Large intestine (tissue), 3 donors: ENCODE measurements at regions not wholly inside any gene's neighbourhood (a gene's known extent, or its start where the extent isn't known, plus 50 kb on each side); places are given as distances from the start of the nearest gene placed in this dataset.

ENCODE experiments used
- DNase-seq, 2 donors: peaks; one replicate each; pipeline versions ENCODE4 v3.0.0 to v3.0.0-alpha.2; 2013
- H3K27ac ChIP-seq: one replicate; pipeline ENCODE4 v1.5.1; 2013; ENCODE audit warnings: low read length
- H3K27me3 ChIP-seq: 2 replicates; pipeline ENCODE4 v1.6.1; 2013; ENCODE audit warnings: low read length; ENCODE audit not compliant: control insufficient read depth, insufficient read depth
- H3K36me3 ChIP-seq: 2 replicates; pipeline ENCODE4 v1.6.1; 2013; ENCODE audit warnings: low read length; ENCODE audit not compliant: control insufficient read depth, insufficient read depth
- H3K4me1 ChIP-seq: one replicate; pipeline ENCODE4 v1.6.1; 2013; ENCODE audit warnings: low read length; ENCODE audit not compliant: control insufficient read depth, insufficient read depth
- H3K4me3 ChIP-seq: one replicate; pipeline ENCODE4 v1.5.1; 2013; ENCODE audit warnings: low read length
- H3K9me3 ChIP-seq: one replicate; pipeline ENCODE4 v1.6.1; 2013; ENCODE audit warnings: mild to moderate bottlenecking, low read depth, low read length, moderate library complexity; ENCODE audit not compliant: control insufficient read depth
- WGBS: methylation state at CpG from one replicate; pipeline ENCODE4 v1.1.5; 2013; ENCODE audit warnings: low lambda C conversion rate; ENCODE audit not compliant: insufficient coverage; 5-methylcytosine and 5-hydroxymethylcytosine counted together

DNA sequence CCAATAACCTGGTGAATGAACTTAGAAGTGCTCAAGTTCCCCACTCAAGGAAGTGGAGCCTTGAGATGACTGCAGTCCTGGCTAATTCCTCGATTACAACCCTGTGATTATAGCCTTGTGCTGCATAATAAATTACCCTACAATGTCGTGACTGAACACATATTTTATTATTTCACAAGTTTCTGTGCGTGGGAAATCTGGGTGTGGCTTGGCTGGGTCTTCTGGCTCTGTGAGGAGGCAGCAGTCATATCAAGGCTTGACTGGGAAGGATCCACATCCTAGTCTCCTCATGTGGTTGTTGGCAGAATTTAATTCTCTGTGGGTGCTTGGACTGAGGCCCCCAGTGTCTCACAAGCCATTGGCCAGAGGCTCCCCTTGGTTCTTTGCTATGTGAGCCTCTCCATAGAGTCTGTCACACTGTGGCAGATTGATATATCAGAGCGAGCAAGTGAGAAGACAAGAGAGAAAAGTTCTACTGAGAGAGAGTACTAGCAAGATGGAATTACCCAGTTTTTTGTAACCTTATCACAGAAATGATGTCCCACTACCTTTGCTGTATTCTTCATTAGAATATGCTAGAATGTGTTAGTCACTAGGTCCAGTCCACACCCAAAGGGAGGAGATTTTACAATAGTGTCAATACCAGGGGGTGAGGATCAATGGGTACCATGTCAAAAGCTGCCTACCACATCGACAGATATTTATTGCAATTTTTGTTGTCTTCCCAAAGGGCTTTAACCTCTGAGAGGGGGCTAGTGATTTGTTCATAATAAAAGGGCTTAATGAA is 102.8 kb upstream of the TBC1D5 start:
- no CpG with 5 or more reads among the region's 5 CpGs for WGBS
- no peak overlapping the region for H3K27ac ChIP-seq
- no peaks in the 10 kb centered on the region for H3K9me3 ChIP-seq
- H3K36me3 ChIP-seq, result no peaks in the 10 kb centered on the region
- H3K27me3 ChIP-seq, result no peaks in the 10 kb centered on the region
- no peak for DNase-seq
- no peak overlapping the region for H3K4me3 ChIP-seq
- H3K4me1 ChIP-seq, result no peaks in the 10 kb centered on the region

DNA sequence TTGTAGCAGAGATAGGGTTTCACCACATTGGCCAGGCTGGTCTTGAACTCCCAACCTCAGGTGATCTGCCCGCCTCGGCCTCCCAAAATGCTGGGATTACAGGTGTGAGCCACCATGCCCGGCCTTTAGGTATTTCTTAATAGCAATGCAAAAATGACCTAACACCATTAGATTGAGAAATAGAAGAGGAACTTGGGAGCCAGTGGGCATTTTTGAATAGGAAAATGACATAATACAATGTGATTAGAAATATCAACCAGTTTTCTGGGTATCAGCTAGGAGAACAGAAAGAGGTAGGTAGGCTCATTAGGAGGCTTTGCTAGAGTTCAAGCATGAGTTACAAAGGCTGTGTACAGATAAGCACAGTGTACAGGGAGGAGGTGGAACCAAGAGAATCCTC is 101.8 kb upstream of the TBC1D5 start:
- H3K4me1 ChIP-seq, result no peaks in the 10 kb centered on the region
- no peaks in the 10 kb centered on the region for H3K27me3 ChIP-seq
- WGBS, result no CpG with 5 or more reads among the region's 3 CpGs
- H3K4me3 ChIP-seq, result no peak overlapping the region
- H3K27ac ChIP-seq, result no peak overlapping the region
- H3K36me3 ChIP-seq, result no peaks in the 10 kb centered on the region
- H3K9me3 ChIP-seq, result no peaks in the 10 kb centered on the region
- DNase-seq, result no peak

DNA sequence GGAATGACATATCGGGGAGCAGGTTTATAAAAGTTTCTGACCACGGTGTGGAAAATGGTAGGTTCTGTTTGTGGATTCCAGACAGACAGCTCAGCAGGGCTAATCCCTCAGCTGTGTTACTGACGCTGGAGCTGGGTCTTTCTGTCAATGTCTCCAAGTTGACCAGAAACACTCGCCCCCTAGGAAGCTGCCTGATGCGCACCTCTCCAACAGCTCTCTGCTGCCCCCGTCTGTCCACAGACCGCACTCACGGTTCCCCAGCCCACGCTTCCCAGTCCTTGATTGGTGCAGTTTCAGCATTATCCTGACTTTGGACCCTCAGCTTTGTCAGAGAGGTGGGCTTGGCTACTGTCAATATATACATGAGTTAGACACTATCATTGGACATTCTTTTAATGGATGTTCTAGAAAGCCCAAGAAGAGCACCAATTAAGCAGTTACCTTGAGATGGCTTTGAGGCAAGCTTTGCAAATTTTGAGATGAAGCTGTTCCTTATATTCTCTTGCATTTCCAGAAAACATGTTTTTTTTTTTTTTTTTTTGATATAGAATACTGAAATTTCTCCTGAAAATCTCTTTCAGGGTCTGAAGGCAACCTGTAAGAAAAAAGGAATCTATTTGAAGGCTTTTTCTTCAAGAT is 98.9 kb upstream of the TBC1D5 start:
- no peak overlapping the region for H3K4me3 ChIP-seq
- no peaks in the 10 kb centered on the region for H3K4me1 ChIP-seq
- 20% methylated on average over 1 of the region's 9 CpGs for WGBS
- H3K9me3 ChIP-seq, result no peaks in the 10 kb centered on the region
- H3K27ac ChIP-seq, result no peak overlapping the region
- DNase-seq, result peak; percentile 26 to 30
- H3K36me3 ChIP-seq, result no peaks in the 10 kb centered on the region
- no peaks in the 10 kb centered on the region for H3K27me3 ChIP-seq

DNA sequence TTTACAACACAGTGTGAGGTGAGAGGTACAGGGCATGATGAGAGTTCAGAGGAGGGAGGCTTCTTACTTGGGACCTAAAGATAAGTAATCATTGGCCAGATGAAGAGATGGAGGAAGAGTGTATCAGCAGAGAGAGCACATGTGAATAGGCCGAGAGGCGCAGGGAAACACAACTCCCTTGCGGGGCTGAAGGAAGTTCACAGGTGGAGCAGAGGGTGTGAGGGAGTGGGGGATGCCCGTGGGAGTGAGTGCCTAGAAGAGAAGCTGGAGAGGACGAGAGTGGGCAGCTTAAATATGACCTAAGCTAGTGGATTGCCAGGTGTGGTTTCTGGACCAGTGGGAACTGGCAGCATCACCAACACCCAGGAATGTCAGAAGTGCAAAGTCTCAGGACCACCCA is 98.2 kb upstream of the TBC1D5 start:
- no peaks in the 10 kb centered on the region for H3K36me3 ChIP-seq
- H3K4me1 ChIP-seq, result no peaks in the 10 kb centered on the region
- H3K27me3 ChIP-seq, result no peaks in the 10 kb centered on the region
- no peak overlapping the region for H3K4me3 ChIP-seq
- no peaks in the 10 kb centered on the region for H3K9me3 ChIP-seq
- 100% methylated on average over 3 of the region's 5 CpGs for WGBS
- DNase-seq, result no peak
- no peak overlapping the region for H3K27ac ChIP-seq

DNA sequence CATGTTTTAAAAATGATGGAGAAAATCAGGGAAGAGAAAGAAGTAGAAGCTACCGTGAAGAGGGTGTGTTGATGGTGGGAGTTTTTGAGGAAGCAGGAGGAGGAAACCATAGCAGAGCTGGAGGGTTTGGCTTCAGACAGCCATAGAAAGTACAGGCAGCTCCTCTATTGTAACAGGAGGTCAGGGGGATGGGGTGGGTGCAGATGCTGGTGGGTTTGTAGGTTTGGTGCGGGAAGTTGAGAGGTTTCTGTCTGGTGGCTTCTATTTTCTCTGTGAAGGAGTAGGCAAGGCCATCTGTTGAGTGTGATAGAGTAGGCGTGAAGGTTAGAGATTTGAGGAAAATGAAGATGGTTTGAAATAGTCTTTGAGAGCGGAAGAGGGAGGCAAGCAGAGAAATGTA is 97.7 kb upstream of the TBC1D5 start:
- no peaks in the 10 kb centered on the region for H3K27me3 ChIP-seq
- H3K4me3 ChIP-seq, result no peak overlapping the region
- DNase-seq, result no peak
- no peaks in the 10 kb centered on the region for H3K9me3 ChIP-seq
- H3K27ac ChIP-seq, result no peak overlapping the region
- 100% methylated on average over 1 of the region's 4 CpGs for WGBS
- no peaks in the 10 kb centered on the region for H3K36me3 ChIP-seq
- H3K4me1 ChIP-seq, result no peaks in the 10 kb centered on the region

DNA sequence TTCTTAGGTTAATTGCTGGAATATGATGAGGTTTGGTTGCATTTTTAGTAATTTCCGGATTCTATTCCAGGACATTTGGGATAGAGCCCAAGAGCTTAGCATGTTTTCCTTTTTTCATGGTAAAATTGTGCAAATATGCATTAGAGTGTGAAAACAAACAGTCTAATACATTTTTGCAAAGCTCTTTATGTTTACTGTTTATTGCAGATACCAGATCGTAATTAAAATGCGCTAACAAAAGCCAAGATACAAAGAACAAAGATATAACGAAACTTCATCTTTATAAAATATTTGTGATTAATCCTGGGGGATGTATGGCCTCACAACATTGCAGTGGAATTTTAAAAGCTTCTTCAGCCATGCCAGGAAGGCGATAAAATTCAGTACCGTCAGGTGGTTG is 94.5 kb upstream of the TBC1D5 start:
- WGBS, result 87% methylated on average over 3 of the region's 6 CpGs
- H3K9me3 ChIP-seq, result no peaks in the 10 kb centered on the region

DNA sequence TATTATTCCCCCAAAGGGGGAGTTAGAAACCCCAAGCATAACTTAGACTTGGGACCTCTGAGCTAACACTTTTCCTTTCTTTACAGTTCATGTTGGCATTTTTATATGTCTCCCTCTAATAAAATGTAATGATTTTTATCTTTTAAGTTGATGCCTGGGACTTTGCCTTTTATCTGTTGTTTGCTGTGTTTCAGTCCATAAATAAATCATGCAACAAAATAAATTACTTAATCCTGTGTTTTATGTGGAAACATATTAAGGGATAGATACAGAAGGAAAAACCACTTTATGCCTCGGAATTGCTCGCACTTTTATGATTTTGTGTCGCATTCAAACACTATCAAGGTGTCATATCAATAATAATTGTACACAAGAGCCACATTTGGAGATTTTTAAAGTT is 93.7 kb upstream of the TBC1D5 start:
- 80% methylated on average over 1 of the region's 3 CpGs for WGBS
- no peak for DNase-seq
- H3K4me3 ChIP-seq, result no peak overlapping the region
- H3K4me1 ChIP-seq, result no peaks in the 10 kb centered on the region
- H3K9me3 ChIP-seq, result no peaks in the 10 kb centered on the region
- H3K36me3 ChIP-seq, result no peaks in the 10 kb centered on the region
- no peaks in the 10 kb centered on the region for H3K27me3 ChIP-seq
- no peak overlapping the region for H3K27ac ChIP-seq

More for the DNA sequence above, 94.5 kb upstream of the TBC1D5 start:
- no peak overlapping the region for H3K27ac ChIP-seq
- H3K4me3 ChIP-seq, result no peak overlapping the region
- H3K27me3 ChIP-seq, result no peaks in the 10 kb centered on the region
- DNase-seq, result no peak
- H3K4me1 ChIP-seq, result no peaks in the 10 kb centered on the region
- no peaks in the 10 kb centered on the region for H3K36me3 ChIP-seq

DNA sequence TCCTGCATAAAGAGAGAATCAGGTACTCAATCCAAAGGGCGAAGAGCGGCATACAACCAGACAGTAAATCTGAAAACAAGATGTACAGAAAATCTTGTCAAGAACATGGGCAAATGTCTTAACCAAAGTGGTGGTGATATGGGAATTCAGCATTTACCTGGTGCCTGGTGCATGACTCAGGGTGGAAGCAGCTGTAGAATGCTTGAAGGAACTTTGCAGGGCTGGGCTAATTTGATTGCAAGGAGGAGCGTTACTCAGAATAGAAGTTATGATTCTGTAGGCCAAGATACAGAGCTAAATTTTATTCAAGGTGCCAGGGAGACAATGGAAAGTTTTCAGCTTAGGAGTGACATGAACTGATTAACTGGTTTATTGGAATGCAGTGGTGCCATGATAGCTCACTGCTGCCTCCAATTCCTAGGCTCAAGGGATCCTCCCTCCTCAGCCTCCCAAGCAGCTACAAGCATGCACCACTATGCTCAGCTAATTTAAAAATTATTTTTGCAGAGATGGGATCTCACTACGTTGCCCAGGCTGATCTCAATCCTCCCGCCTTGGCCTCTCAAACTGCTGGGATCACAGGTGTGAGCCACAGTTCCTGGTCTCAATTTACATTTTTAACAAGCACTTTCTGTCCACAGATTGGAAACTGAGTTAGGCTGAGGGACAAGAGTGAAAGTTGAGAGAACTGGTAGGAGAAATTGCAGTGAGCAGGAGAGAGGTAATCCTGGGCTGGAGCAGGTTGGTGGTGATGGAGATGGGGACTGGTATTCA is 91.5 kb upstream of the TBC1D5 start:
- Histone ChIP-seq H3K27ac (no peak overlapping the region), H3K4me1 (no peaks in the 10 kb centered on the region), H3K36me3 (no peaks in the 10 kb centered on the region), H3K4me3 (no peak overlapping the region), H3K27me3 (no peaks in the 10 kb centered on the region), H3K9me3 (no peaks in the 10 kb centered on the region)
- no peak for DNase-seq
- WGBS, result 91% methylated on average over 4 of the region's 5 CpGs

DNA sequence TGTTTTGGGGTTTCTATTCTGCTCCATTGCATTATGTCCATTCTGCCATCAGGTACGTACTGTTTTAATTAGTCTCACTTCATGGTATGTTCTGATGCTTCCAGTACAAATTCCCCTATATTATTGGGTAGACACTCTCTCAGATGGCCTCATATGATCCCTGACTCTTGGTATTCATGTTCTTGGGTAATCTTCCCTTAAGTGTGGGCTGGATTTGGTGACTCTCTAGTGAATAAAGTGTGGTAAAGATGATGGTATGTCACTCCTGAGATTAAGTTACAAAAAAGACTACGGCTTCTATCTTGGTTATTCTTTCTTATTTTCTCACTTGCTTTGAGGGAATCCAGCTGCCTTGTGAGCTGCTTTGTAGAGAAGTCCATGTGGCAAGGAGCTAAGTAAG is 89.6 kb upstream of the TBC1D5 start:
- WGBS, result 100% methylated on average over 1 of the region's 2 CpGs
- H3K36me3 ChIP-seq, result no peaks in the 10 kb centered on the region
- no peaks in the 10 kb centered on the region for H3K9me3 ChIP-seq
- H3K27me3 ChIP-seq, result no peaks in the 10 kb centered on the region
- DNase-seq, result no peak
- no peak overlapping the region for H3K4me3 ChIP-seq
- H3K4me1 ChIP-seq, result no peaks in the 10 kb centered on the region
- no peak overlapping the region for H3K27ac ChIP-seq

DNA sequence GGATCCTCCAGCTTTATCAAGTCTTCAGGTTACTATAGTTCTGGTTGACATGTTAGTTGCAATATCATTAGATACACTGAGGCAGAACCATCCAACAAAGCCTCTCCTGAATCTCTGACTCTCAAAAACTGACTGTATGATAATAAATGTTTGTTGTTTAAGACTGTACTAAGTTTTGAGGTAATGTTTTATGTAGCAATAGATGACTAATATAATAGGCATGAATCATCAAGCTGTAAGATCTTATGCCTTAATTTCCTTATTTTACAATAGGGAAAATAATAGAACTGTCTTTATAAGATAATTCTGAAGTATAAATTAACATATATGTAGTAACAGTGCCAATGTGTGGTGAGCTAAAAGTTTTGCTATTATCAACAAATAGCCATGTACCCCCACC is 88.9 kb upstream of the TBC1D5 start:
- Histone ChIP-seq H3K4me3 (no peak overlapping the region), H3K4me1 (no peaks in the 10 kb centered on the region), H3K36me3 (no peaks in the 10 kb centered on the region), H3K27me3 (no peaks in the 10 kb centered on the region), H3K27ac (no peak overlapping the region), H3K9me3 (no peaks in the 10 kb centered on the region)
- DNase-seq, result no peak
